ENCODE measurements at regions not wholly inside any gene's neighbourhood (a gene's known extent, or its start where the extent isn't known, plus 50 kb on each side); places are given as distances from the start of the nearest gene placed in this dataset.

GRCh38 chr15:79582650-79583049, 150.5 kb downstream of the MINAR1 start:
- no peaks in the 10 kb centered on the region for H3K4me1 ChIP-seq
- H3K9me3 ChIP-seq = no peaks in the 10 kb centered on the region
- H3K36me3 ChIP-seq (ENCODE audit: low read depth, missing control alignments) = no peaks in the 10 kb centered on the region
- H3K27me3 ChIP-seq = no peaks in the 10 kb centered on the region
- H3K4me3 ChIP-seq = no peak overlapping the region
- intact Hi-C loops (cut with DNase I; ENCODE audit: low total_unique reads) = no loop called here
- TF ChIP-seq, protein P1, sequence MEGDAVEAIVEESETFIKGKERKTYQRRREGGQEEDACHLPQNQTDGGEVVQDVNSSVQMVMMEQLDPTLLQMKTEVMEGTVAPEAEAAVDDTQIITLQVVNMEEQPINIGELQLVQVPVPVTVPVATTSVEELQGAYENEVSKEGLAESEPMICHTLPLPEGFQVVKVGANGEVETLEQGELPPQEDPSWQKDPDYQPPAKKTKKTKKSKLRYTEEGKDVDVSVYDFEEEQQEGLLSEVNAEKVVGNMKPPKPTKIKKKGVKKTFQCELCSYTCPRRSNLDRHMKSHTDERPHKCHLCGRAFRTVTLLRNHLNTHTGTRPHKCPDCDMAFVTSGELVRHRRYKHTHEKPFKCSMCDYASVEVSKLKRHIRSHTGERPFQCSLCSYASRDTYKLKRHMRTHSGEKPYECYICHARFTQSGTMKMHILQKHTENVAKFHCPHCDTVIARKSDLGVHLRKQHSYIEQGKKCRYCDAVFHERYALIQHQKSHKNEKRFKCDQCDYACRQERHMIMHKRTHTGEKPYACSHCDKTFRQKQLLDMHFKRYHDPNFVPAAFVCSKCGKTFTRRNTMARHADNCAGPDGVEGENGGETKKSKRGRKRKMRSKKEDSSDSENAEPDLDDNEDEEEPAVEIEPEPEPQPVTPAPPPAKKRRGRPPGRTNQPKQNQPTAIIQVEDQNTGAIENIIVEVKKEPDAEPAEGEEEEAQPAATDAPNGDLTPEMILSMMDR (IDR thresholded peaks at IDR 0.05) = no peak
- no peak for TF ChIP-seq POLR2A (IDR thresholded peaks at IDR 0.05)
- H3K27ac ChIP-seq = no peak overlapping the region
- DNase-seq = no peak

DNA sequence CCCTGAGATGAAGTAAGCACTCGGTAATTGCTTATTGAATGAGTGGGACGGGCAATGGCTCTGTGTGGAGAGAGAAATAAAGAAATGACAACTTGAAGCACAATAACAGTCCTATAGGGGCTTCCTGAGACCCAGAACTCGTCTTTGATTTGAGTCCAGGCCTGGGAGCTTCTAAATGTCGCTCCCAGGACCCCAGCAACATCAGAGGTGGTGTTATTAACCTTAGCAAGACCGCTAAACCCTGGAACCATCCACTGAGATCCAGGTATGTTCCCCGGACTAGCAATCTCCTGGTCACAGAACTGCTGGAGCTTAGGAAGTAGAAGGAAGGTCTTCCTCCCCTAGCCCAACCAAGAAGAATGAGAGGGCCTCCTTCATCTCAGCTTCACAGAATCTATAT, 160.0 kb downstream of the MINAR1 start:
- Histone ChIP-seq H3K27ac (no peak overlapping the region), H3K9me3 (no peaks in the 10 kb centered on the region), H3K4me1 (no peaks in the 10 kb centered on the region), H3K36me3 (ENCODE audit: low read depth, missing control alignments) (no peaks in the 10 kb centered on the region), H3K4me3 (no peak overlapping the region), H3K27me3 (no peaks in the 10 kb centered on the region)
- intact Hi-C loops (cut with DNase I; ENCODE audit: low total_unique reads) = no loop called here
- 90 to 91% methylated on average over 5 to 6 of the region's 6 CpGs for WGBS, 2 donors
- DNase-seq = no peak
- TF ChIP-seq, protein P1 (IDR thresholded peaks at IDR 0.05) = no peak
- no peak for TF ChIP-seq POLR2A (IDR thresholded peaks at IDR 0.05)

DNA sequence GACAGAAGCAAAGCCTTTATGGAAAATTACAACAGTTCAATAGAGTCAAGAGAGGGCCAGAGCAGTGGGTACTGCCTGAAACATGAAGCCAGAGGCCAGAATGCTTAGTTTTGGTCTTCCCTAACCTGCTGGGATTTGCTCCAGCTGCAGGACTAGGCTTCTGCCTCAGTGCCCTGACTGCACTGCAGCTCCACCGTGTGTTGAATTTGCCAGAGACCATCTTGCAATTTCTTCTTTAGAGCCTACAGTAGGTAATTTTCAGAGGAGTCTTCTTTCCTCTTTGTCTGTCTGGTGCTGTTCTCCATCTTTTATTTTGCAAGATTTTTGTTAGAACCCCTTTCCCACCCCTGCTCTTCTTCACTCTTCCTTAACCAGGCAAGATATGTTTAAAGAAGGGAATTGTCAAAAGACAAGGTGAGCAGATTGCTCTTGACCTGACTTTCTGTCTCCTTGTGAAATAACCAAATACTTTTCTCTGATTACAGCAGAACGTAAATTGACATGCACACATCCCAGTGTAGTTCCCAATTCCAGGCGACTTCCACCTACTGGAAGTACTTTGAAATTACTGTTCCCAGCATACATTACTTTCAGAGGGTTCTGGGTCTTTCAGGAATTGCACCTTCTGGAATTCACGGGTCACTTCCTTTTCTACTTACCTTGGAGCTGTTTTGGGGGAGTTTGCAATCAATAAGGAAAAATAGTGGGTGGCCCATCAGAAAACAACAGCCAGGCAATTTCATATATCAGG, 161.2 kb downstream of the MINAR1 start:
- intact Hi-C loops (cut with DNase I; ENCODE audit: low total_unique reads) = no loop called here

DNA sequence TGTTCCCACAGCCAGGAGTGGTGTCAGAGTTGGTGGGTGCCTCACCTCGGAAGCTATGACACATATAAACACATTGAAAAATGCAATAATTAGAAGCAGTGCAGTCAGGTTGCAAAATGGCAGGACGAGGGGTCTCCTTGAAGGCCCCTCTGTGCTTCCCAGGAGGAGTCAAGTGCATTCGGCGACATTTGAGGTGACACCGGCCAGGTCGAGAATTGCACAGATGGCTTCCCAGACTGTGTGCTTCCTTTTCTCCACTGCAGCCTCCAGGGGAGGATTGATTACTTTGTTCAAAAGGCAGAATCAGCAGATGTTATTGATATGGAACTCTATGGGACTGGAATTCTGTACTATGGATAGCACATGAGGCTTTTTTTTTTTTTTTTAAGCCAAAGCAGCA, 163.2 kb downstream of the MINAR1 start:
- Histone ChIP-seq H3K4me3 (peak overlapping the region in 1 of 2 donors; percentile 12), H3K36me3 (ENCODE audit: low read depth, missing control alignments) (no peaks in the 10 kb centered on the region), H3K4me1 (no peaks in the 10 kb centered on the region), H3K9me3 (no peaks in the 10 kb centered on the region), H3K27me3 (no peaks in the 10 kb centered on the region), H3K27ac (no peak overlapping the region)
- 59 to 74% methylated on average over 6 of the region's 6 CpGs for WGBS, 2 donors
- TF ChIP-seq, protein P1 (IDR thresholded peaks at IDR 0.05) = no peak
- TF ChIP-seq POLR2A (IDR thresholded peaks at IDR 0.05) = no peak
- no peak for DNase-seq
- intact Hi-C loops (cut with DNase I; ENCODE audit: low total_unique reads) = no loop called here

More for the DNA sequence above, 161.2 kb downstream of the MINAR1 start:
- H3K27ac ChIP-seq = no peak overlapping the region
- TF ChIP-seq POLR2A (IDR thresholded peaks at IDR 0.05) = no peak
- TF ChIP-seq, protein P1 (IDR thresholded peaks at IDR 0.05) = peak in 1 of 3 experiments; percentile 16
- no peak overlapping the region for H3K4me3 ChIP-seq
- no peaks in the 10 kb centered on the region for H3K36me3 ChIP-seq (ENCODE audit: low read depth, missing control alignments)
- DNase-seq = no peak
- H3K9me3 ChIP-seq = no peaks in the 10 kb centered on the region
- H3K4me1 ChIP-seq = no peaks in the 10 kb centered on the region
- H3K27me3 ChIP-seq = no peaks in the 10 kb centered on the region
- WGBS, 2 donors = 41 to 51% methylated on average over 4 of the region's 4 CpGs
